ENCODE measurements at regions not wholly inside any gene's neighbourhood (a gene's known extent, or its start where the extent isn't known, plus 50 kb on each side); places are given as distances from the start of the nearest gene placed in this dataset.
"Not testable (repeated sequence)": the region's sequence is repeated elsewhere in the genome, so short reads cannot be mapped to it uniquely, and the experiment has no call there.

DNA sequence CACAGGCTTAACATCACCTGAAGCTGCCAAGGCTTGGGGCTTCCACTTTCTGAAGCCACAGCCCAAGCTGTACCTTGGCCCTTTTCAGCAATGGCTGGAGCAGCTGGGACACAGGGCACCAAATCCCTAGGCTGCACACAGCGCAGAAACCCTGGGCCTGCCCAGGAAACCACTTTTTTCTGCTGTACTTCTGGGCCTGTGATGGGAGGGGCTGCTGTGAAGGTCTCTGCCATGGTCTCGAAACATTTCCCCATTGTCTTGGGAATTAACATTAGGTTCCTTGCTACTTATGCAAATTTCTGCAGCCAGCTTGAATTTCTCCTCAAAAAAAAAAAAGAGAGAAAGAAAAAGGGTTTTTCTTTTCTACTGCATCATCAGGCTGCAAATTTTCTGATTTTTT, 219.1 kb downstream of the RPL10L start:
- DNase-seq: no peak

DNA sequence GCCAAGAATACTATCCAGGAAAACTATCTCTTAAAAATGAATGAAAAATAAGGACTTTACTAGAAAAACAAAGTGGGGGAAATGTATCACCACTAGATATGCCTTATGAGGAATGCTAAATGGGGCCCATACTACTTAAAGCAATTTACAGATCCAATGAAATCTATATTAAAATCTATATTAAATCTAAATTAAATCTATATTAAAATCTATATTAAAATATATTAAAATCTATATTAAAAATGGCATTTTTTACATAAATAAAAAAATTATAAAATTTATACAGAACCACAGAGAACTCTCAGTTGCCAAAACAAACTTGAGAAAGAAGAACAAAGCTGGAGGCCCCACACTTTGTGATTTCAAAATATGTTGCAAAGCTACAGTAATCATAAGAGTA, 234.5 kb downstream of the RPL10L start:
- no peak for DNase-seq

DNA sequence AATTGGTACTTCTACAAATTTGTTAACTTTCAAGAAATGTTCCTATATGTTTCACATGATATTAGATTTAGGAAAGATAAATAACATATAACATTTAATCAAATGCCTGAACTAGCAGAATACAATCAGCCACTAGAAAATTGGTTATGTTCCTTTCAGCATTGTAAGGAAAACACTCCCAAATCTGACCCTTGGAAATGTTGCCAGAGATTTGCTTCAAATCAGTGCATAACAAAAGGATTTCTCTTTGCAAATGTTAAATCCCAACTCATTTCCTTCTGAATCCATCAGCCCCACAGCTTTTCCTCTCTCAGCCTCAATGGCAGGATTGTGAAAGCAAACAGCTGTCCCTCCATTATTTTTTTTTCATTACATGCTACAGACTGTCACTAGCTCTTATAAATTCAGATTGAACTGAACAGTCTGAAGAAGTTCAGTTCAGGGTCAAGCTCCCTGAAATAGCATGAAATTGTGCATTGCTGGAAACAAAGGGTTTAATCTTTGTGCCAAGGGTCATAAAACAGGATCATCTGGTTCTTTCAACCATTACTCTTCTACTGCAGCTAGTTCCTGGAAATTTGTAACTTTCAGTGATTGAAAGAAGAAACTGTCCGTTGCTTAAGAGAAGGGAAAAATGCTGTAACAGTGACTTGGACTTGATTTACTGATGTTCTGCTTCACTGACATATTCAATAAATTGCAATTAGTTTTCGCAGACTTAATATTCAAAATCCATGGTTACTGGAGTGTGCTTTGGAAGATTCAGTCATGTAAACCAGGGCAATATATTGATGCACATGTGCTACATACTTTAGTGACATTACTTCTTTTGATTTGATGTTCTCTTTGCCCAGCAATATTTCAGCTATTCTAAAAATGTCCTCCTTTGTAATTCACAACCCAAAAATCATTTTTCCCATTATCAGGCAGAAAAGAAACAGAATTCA, 246.4 kb downstream of the RPL10L start:
- peak; percentile 81 for DNase-seq

DNA sequence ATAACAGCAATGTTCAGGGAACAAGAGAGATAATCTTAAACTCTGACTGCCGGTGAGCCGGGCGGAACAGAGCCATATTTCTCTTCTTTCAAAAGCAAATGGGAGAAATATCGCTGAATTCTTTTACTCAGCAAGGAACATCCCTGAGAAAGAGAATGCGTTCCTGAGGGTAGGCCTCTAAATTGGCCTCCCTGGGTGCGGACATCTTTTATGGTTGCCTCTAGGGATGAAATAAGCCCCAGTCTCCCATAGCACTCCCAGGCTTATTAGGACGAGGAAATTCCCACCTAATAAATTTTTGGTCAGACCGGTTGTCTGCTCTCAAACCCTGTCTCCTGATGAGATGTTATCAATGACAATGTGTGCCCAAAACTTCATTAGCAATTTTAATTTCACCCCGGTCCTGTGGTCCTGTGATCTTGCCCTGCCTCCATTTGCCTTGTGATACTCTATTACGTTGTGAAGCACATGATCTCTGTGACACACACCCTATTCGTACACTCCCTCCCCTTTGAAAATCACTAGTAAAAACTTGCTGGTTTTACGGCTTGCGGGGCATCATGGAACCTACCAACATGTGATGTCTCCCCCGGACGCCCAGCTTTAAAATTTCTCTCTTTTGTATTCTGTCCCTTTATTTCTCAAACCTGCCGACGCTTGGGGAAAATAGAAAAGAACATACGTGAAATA, 249.4 kb downstream of the RPL10L start:
- DNase-seq: not testable (repeated sequence)

DNA sequence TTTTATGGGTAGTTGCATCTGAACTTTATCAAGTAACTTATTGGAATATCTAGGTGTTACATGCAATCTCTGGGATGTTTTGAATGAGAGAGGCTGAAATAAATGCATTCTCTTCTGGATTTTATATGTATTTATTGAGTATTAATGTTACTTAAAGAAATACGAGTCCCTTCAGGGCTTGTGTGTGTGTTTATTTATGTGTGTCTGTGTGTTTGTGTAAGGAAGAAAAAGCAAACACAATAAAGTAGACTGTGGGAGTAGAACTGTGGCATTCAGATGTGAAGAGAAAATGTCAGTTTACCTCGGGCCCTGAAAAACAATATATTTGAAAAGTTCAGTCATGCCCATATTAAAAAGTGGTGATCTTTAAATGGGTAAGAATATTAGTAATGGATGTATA, 250.5 kb downstream of the RPL10L start:
- no peak for DNase-seq

DNA sequence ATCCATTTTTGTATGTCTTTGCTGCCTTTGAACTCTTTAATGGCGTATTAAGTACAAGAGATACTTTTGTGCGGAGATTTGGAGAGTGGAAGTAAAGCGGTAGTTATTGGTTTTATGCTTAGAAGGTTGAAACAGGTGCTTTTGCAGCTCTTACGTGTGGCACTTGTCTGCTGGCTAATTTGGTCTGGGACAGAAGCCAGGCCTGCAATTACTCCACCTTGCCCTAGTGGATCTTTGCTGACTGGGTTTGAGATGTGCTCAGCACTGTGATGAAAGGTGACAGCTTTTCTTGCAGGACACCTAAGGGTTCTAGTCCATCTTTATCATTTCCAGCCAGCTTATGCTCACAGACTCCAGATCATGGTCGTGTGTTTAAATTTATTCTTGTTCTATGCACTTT, 252.5 kb downstream of the RPL10L start:
- DNase-seq: no peak

DNA sequence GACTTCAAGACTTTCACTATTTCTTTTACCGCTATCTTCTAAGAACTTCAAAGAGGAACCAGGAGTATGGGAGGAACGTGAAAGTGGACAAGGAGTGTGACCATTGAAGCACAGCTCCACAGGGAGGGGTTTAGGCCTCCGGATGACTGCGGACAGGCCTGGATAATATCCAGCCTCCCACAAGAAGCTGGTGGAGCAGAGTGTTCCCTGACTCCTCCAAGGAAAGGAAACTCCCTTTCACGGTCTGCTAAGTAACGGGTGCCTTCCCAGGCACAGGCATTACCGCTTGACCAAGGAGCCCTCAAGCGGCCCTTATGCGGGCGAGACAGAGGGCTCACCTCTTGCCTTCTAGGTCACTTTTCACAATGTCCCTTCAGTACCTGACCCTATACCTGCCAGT, 267.0 kb downstream of the RPL10L start:
- DNase-seq: no peak

DNA sequence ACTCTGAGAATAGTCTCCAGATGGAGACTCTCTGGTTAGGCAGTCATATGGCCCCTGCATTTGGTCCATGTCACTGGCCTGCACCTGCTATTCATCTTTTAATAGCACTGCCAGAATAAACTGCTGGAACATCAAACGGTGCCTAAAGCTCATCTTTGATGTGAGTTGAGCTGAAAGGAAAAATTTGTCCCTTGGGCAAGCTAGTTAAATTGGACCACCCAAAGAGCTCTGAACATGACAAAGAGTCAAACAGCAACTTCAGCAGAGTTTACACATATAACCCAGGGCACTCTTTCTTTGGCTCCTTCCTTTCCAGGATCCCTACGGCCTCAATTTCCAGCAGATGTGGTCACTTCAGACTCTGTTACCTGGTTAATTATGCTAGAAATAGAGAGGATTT, 269.9 kb downstream of the RPL10L start:
- DNase-seq: peak; percentile 65

DNA sequence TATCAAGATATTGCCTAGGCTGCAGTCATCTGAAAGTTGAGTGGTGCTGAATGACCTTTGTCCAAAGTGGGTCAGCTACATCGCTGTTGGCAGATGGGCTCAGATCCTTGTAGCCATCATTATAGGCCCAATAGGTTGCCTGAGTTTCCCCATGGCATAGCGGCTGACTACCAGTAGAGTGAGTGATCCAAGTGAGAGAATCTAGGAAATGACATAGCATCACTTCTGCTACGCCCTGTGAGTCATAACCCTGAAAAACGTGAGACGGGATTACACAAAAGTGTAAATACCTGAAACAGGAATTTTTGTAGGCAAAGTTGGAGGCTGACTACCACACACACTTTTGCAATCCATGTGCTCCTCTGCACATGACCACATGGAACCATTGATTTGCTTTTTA, 273.3 kb downstream of the RPL10L start:
- DNase-seq: no peak

DNA sequence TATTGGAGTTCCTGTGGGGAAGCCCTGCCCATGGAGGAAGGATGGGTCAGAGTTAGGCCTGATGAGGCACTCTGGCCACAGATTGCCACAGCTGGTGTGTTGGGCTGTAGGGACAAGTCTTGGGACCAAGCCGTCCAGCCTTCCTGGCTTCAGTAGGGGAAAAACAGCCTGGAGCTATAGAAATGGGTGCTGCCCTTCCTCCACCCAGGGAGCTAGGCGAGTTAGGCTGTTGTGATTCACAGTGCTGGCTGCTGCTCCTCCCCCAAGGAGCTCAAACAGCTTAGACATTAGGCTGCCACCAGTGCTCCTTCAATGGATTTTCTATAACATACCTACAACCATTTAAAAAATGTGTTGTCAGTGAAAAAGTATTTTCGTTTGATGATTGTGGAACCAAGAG, 274.3 kb downstream of the RPL10L start:
- DNase-seq: no peak

DNA sequence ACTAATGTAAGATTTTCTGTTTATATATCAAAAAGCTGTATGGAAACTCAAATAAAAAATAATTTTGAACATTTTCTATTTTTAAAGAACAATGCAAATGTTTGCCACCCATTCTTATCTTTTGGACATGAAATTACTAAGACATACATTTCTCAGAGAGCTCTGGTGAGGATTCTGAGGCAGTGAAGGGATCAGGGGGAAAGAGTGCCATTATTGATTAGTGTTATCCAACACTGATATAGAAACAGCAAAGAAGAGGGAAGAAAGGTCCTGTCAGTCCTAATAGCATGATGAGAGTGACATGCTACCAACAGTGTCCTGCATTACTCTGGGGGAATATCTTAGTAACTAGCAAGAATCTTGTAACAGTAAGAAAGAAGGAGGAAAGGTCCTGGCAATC, 282.2 kb downstream of the RPL10L start:
- DNase-seq: peak; percentile 82

DNA sequence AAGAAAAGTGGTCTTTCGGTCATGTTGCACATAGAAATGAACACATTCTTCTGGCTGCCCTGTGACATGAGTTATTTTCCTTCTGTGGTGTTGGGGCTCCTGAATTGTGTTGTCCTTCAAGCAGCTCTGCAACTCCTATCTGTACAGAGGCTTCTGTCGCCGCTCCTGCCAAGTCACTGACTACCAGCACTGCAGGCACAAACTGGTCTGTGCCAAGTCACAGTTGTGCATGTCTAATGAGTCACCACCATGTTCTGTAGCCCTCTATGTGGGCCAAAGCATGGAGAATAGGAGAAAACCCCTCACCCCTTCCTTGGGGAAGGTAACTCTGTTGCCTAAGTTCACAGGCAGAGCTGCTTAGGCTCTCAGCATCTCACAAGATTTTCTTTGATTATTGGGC, 283.3 kb downstream of the RPL10L start:
- peak; percentile 6 for DNase-seq

DNA sequence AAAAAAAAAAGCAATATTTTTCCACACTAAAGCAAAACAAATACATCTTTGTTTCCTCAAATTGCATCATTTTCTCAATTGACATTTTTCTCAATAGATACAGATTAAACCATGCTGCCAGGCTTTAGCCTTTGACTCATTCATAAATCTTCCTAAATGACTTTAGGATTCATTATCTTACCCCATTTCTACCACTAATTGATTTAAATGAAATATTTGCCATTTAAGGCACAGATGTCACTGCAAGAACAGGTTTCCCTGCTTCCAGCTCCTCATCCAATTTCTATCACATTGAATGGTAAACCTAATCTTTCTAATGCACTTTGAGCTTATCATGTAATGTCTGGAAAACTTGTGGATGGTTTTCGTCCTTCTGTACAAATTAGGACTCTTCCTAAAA, 298.7 kb downstream of the RPL10L start:
- no peak for DNase-seq

DNA sequence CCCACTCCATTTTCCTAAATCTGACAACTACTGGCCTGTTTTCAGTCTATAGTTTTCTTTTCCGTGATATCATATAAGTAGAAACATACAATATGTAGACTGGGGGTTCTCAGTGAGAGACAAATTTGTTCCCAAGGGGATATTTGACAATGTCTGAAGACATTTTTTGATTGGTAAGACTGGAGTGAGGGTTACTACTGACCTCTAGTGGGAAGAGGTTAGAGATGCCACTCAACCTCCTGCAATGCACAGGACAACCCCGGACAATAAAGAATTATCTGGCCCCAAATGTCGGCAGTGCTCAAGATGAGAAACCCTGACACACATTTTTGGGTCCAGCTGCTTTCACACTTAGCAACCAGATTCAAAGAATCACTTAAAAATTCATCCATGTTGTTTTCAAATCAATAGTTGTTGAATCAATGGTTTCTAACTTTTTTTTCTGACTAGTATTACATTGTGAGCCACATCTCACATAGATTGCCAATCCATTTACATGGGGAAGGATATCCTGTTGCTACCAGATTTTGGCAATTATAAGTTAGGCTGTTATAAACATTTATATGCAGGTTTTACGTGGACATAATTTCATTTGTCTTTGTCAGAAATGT, 307.1 kb downstream of the RPL10L start:
- peak; percentile 8 for DNase-seq

DNA sequence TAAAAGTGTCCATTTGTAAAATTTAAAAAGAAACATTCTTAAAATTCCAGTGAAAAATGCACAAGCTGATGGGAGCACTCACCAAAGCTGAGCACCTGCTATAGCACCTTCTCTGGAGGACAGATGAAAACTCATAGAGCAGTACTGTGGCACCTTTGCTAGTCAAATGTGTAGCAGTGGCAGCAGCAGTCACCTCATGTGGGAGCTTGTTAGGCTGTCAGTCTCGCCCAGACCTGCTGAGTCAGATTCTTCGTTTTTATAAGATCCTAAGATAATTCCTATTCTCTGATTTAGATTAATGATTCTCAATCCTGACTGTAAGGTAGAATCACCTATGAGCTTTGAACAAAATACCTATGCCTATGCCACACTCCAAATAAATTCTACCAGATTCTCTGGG, 325.8 kb downstream of the RPL10L start:
- no peak for DNase-seq

DNA sequence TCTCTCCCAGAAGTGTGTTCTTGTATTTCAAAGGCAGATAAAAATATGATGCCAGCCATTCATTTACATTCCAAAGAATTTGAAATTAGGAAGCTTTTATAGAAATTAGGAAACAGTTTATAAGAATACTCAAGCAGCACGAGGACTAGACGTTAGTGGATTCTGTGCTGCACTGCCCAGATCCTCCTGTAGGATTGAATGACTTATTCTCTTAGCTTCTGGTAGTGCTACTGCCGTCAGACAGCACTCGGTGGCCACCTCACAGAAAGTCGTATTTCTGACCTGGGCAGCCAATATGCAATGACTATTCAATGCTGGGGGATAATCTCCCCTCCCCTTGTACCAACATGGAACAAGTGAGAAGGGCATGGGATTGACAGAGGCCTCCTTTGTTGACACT, 326.4 kb downstream of the RPL10L start:
- no peak for DNase-seq

DNA sequence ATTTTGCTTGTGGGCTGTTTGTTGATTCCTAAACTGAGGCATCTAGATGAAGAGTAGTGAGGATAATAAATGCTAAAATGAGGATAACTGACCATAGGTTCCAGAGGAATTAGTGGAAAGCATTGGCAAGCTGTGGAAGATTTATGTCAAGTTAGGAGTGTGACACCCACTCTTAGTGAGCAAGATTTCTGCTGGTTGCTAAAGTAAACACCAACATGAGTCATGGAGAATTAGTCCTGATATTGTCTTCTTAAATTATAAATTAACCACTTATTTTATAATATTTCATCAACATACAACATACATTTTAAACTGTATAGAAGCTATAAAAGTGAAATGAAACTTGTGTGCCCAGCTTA, 328.2 kb downstream of the RPL10L start:
- DNase-seq: no peak

DNA sequence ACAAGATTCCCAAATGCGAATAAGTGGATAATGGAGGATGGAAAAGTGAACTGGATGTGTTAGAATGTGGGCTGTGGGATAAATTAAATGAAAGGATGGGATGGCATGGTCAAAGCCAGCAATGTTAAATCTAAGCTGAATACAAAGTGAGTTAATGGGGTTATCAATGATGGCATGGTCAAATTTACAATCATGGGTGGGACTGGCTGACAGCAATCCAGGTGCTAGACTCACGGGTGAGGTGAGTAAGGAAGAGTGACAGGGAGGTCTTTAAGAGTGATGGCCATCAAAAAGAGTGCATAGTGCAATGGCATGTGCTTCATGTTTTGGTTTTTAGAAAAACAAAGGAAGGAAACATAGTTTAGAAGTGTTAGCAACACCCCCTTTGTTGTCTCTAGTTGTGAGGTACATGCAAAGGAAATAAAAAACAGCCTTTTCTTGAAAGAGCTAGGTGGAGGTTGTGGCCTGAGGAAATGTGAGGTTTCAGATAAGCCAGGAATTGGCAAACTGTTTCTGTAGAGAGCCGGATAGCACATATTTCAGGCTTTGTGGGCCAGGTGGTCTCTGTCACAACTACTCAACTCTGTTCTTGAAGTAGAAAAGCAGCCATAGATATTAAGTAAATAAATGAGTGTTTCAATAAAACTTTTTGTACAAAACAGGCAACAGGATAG, 328.7 kb downstream of the RPL10L start:
- no peak for DNase-seq

DNA sequence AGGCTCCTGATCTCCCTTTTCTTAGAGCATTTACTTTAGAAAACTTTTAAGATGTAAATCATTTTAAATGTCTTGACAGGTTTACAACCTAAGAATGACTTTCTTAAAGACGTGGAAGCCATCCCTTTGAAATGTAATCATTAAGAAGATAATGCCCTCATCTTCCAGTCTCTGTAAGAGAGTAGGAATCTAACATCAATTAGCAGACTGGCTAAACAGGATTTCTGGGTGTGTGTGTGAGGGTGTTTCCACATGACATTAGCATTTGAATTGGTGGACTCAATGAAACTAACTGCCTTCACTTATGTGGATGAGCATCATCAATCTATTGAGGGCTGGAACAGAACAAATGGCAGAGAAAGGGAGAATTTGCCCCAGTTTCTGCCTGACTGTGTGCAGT, 329.5 kb downstream of the RPL10L start:
- peak; percentile 11 for DNase-seq

DNA sequence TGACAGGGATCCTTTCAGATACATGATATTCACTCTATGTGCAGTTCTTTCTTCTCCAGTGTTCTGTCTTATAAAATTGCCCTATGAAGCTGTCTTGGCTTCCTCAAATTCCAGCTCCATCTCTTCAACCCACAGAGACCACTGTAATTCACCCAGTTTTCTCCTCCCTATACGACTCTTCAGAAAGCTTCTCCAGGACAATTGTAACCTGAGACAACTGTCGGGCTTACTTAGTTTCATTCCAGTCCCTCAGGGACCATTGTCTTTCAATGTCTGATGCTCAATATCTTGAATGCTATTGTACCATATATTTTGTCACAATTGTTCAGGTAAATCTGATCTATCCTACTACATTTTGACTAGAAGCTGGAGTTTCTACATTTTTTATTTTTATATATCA, 345.3 kb downstream of the RPL10L start:
- DNase-seq: peak; percentile 30

DNA sequence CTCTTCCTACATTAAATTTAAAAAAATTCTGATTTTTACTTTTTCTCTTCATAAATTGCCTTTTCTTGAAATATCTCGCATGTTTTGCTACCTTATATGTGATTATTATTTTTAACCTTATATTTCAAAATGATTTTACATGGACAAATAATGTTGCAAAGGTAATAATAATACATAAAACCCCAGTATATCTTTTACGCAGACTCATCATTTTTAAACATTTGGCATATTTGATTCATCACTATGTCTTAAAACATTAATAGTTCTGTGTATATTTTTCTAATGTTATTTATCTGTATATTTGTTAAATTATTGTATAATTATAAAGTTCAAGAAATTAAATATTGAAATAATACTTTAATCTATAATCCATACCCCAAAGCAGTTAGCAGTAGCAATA, 350.8 kb downstream of the RPL10L start:
- DNase-seq: no peak

DNA sequence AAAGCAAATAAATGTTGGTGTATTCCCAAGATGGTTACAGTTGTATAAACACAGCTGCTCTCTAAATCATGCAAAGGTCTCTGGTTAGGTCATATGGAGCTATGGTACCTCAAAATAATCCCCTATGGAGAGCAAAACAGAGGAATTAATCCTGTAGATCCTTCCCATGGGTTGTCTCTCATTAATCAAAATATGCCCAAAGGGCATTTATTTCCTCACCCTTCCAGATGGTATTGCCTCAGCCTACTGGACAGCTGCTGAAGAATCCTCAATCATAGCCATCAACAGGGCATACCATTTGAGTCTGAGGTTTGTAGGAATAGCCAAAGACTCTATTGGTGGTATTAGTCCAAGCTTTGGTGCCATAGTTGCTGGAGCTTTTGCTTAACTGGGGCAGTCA, 360.9 kb downstream of the RPL10L start:
- DNase-seq: no peak

DNA sequence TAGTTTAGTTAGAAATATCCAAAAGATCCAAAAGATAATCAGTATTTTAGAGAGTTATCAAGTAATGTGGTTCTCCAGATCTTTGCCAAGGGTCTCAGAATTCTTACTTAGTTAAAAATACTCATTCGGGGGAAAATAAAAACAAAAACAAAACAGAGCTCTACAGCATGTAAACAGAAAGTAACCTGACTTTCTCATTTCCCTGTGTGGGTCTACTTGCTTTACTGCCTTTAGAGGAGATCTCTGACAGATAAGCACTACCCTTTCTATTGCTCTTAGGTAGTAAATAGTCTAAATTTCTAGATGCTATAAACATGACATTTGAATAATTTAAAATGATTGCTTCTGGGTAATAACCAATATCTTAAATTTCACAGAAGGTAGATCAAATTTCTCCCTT, 371.8 kb downstream of the RPL10L start:
- DNase-seq: no peak

DNA sequence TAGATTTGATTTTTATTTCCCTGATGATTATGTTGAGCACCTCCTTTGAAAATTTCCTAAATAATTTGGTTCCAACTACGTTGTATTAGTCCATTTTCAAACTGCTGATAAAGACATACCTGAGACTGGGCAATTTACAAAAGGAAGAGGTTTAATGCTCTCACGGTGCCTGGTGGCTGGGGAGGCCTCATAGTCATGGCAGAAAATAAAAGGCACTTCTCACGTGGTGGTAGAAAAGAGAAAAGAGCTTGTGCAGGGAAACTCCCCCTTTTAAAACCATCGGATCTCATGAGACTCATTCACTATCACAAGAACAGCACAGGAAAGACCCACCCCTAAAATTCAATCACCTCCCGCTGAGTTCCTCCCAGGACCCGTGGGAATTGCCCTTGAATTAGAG, 372.3 kb downstream of the RPL10L start:
- DNase-seq: no peak
